ENCODE measurements at regions not wholly inside any gene's neighbourhood (a gene's known extent, or its start where the extent isn't known, plus 50 kb on each side); places are given as distances from the start of the nearest gene placed in this dataset.

DNA sequence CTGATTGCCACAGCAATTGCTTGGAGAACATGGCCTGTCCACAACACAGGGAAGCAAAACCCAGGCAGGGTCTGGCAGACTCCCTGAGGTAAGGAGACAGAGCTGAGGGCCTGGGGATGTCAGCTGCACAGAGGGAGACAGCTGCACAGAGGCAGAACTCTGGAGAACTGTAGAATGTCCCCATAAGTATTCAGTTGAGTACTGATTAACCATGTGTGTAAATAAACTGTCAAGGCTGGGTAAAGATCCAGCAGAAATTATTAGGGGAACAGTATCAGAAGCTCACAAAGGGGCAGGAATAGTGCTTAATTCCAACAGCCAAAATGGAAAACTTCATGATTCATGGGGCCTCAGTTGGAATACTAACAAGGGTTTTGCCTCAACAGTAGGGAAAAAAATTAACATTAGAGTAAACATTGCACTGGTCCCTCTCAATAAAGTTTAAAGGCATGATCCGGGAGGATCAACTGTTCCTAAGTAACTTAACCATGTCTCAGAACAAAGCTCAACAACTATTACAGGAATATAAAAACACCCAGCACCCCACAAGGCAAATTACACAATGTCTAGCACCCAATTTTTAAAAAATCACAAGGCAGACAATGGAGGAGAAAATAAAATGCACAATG is 201.3 kb upstream of the RASSF8 start:
- DNase-seq = no peak

- peak; percentile 47 for DNase-seq
Observed at GRCh38 chr12:25759752-25760151, 198.7 kb upstream of the RASSF8 start.

GRCh38 chr12:25761356-25761755 is 197.1 kb upstream of the RASSF8 start:
- DNase-seq = no peak

GRCh38 chr12:25764409-25764808 is 194.1 kb upstream of the RASSF8 start:
- peak; percentile 38 for DNase-seq

- peak; percentile 48 for DNase-seq
Observed at GRCh38 chr12:25764892-25765291, 193.6 kb upstream of the RASSF8 start.

DNA sequence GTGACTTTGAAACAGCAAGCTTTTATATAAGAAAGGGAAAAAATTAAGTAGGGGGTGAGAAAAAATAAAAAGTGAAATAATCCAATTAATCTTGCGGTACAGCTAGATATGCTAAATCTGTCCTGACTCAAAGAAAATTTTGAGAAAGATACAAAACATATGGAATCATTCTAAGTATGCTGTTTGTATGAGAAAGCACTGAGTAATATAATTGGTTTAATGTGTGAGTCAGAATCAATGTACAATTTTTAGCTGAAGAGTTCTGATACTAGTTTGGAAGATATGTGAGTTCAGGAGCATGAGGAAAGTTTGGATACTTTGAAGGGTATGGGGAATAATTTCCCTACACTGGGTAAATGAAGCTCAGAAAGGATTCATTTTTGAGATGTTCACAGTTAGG is 190.9 kb upstream of the RASSF8 start:
- DNase-seq = peak; percentile 77

DNA sequence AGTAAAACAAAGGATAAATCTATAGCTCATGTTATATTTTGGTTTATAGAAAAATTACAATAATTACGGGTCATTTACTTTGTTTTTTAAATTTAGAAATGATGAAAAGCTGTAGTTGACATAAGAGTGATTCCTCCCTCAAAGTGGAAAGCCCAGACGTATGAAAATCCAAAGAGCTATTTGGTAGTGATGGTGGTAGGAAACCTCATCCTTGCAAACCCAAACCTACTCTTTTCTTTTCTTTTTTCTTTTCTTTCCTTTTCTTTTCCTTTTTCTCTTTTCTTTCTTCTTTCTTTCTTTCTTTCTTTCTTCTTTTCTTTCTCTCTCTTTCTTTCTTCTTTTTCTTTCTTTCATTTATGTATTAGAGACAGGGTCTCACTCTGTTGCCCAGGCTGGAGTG is 190.3 kb upstream of the RASSF8 start:
- no peak for DNase-seq

- DNase-seq = peak; percentile 82
Observed at GRCh38 chr12:25769082-25769945, 189.2 kb upstream of the RASSF8 start.

GRCh38 chr12:25771041-25771440 is 187.4 kb upstream of the RASSF8 start:
- peak; percentile 38 for DNase-seq

GRCh38 chr12:25771476-25771875 is 187.0 kb upstream of the RASSF8 start:
- DNase-seq = no peak

- peak; percentile 57 for DNase-seq
Observed at GRCh38 chr12:25775968-25776367, 182.5 kb upstream of the RASSF8 start.

DNA sequence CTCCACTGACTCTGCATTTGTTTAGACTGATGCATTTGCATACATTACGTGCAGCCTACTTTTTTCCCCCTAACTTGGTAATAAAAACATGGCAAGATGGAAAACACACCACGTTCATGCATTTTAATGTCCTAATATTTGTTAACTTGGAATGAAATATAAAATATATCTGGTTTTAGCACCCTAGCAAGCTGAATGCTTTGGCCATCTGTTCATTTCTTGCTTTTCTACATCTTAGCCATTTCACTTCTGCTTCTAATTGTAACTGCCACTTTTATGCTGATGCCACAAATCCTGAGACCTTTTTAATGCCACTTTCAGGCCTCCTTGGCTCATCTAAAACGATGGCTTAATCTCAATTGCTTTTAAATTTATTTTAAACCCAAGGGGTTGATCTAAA is 177.7 kb upstream of the RASSF8 start:
- DNase-seq = no peak

DNA sequence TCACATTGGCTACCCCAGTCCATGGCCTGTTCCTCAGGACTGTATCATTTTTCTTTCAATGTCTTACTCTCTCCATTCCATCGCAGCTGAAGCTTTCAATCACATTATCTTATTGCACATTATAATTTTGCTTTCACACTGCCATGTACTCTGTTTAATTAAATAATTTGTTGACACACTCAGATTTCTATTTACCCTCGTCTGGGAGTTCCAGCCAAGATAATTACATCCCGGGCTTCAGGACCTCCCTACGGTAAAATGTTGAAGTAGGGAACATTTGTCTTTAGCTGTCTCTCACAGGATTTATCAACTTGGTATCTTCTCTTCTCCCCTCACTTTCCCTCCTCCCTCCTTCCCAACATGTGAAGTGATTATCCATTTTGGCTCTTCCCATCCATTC is 177.2 kb upstream of the RASSF8 start:
- DNase-seq = no peak

DNA sequence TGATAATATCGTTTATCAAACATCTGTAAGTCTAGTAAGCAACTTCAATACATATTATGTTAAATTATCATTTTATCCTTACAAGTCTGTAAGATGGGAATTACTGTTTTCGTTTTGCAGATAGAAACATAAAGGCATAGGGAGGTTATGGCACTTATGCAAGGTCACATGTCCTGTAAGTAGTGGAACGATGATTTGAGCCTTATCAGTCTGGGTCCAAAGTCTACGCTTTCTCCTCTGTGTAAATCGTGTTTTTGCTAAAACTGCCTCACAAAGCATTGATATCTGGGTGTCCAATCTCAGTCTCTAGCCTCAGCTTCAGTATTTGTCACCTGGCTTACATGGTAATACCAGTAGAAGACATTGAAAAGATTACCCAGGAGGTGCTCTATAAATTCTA is 174.9 kb upstream of the RASSF8 start:
- no peak for DNase-seq

- DNase-seq = no peak
Observed at GRCh38 chr12:25784669-25785068, 173.8 kb upstream of the RASSF8 start.

DNA sequence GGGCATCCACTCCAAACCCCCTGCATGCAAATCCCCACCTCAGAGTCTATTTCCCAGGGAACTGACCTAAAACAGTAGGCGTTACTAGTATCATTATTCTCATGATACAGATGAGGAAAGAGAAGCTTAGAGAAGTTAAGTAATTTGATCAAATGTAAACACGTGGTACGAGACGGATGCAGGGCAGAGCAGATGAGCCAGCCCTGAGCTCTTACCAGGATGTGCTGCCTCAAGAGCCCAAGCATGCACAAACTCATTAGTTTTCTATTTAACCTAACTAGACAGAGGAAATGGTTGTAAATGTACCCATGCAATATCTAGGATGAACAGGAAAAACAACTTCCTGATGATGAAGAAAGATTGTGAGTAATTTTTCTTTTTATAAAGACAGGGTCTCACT is 173.3 kb upstream of the RASSF8 start:
- no peak for DNase-seq

DNA sequence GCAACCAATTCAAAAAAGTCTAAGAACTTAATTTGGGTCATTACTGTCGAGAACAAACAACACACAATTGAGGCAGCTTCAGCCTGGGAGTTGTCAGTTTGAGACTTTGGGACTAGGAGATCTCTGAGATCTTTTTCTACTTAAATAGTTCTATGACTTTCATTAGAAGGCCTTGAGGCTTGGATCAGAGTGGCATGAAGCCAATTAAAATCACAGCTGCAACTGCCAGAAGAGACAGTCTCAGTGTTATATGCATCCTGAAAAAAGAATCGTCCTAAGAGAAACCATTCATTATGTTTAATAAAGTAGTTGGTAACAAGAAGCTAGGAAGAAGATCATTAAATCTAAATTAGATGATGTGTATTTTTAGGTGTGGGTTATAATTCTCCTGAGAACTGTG is 170.8 kb upstream of the RASSF8 start:
- no peak for DNase-seq

DNA sequence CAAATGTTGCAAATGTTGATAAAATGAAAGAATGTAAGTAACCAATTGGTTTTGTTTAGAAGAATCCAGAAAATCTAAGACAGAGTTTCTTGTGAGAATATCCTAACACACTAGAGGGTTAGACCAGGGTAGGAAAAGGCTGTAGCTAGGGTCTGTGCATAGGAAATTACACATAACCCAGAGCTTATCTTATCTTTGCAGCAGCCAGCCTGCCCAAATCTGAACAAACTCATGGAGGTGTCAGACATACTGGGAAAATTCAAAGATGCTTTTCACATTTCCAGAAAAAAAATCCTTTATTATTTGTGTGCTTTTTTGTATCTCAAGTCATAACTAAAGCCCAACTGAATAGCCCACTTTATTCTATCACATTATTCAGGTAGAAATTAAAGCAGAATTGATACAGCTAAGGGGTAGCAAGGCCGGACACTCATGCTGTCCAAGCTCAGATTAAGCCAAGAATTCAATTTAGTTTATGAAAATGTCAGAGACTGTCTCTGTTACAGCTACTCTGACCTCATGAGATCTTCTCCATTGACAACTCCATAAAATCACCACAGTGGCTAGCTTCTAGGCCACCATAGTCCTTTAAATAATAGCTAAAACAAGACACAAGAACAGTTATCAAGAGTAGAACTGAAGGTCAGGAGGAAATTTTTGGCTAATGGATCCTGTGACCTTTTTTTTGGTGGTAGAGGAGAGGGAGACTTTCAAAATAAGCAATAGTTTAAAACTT is 169.6 kb upstream of the RASSF8 start:
- DNase-seq = no peak

DNA sequence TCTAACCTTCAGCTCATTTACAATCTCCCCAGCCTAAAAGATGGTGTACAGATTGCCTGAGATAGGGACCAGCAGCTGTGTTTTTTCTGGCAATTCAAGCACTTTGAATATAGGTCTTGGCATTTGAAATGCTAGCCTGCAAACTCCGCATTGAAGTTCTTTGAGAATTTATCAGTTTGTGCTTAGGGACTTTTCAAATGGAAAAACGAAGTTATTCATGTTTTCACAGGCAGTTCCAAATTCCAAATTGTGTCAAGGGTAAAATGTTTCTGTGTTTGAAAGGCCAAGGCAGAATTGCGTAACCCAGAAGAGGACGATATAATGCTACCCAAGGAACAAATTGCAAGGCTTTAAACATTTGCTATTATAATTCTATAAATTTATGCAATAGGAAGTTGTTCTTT is 168.9 kb upstream of the RASSF8 start:
- no peak for DNase-seq

DNA sequence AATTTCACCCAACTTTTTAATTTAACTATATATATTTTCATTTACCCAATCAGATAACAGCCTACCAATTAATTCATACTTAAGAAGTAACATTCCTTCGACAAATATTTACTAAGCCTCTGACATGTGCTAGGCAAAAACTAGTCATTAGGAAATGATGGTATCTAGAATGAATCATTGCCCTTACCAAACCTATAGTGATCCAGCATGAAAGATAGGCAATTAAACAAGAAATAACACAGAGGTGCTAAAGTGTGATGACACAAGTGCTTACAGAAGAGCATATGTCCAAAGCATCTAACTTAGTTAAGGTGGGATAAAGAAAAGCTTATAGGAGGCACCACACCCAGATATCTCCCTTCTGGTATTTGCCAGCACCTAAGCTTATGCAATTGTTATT is 166.5 kb upstream of the RASSF8 start:
- DNase-seq = no peak

GRCh38 chr12:25793196-25793595 is 165.3 kb upstream of the RASSF8 start:
- DNase-seq = no peak

- no peak for DNase-seq
Observed at GRCh38 chr12:25794571-25794970, 163.9 kb upstream of the RASSF8 start.

DNA sequence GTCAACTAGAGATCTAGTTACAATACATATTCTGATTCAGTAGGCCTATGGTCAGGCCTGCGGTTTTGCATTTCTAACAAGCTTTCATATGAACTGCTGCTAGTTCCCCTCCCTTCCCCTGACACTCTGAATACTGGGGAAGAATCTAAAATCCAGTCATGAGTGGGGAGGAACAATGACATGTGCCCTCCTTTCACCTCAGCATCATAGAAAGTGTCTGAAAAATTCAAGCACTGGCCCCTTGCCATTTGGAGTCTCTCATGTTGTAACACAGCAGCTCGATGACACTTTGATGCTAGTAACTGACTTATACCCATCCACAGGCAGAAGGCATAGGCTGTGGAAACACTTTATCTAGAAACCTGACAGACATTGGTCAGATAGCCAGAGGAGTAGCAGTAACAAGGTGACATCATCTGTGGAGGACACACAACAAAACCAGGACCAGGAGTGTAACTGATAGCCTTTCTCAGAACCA is 161.9 kb upstream of the RASSF8 start:
- DNase-seq = peak; percentile 43
